CD4-positive, alpha-beta T cell (primary cell): ENCODE measurements at regions not wholly inside any gene's neighbourhood (a gene's known extent, or its start where the extent isn't known, plus 50 kb on each side); places are given as distances from the start of the nearest gene placed in this dataset.

Source experiments
- ATAC-seq: fragments of 200-7000 bp; cut with Tn5 transposase; one replicate; pipeline ENCODE4 v1.10.0; 2022; ENCODE audit warnings: mild to moderate bottlenecking; ENCODE audit not compliant: poor library complexity
- CTCF ChIA-PET: fragments of 350-600 bp; sonication (Branson Sonifier 250); formaldehyde crosslinking; loops from one replicate; lab custom pipeline; 2021; ENCODE audit warnings: antibody characterized with exemption, inconsistent platforms; lab: Charles Lee
- POLR2A ChIA-PET: fragments of 350-600 bp; sonication (Branson Sonifier 250); formaldehyde crosslinking; loops from one replicate; lab custom pipeline; 2021; ENCODE audit warnings: antibody characterized with exemption, inconsistent platforms; lab: Charles Lee
- DNase-seq, 14 experiments: peaks; one replicate each; pipeline ENCODE4 v3.0.0-alpha.2; 2013 to 2020; ENCODE audit warnings: mixed read lengths in 2 of 14
- H3K27ac ChIP-seq, 2 donors: one replicate each; pipeline versions ENCODE4 v1.5.1 to v1.7.0; 2013; ENCODE audit warnings: low read length in 2 of 2, low read depth in 1 of 2, mild to moderate bottlenecking in 1 of 2
- H3K27me3 ChIP-seq, 2 experiments: 1 replicate in 1 of 2; 2 replicates in 1 of 2; pipeline versions ENCODE4 v1.6.1 to v1.7.0; 2013; ENCODE audit warnings: low read length in 2 of 2, control low read depth in 1 of 2, mild to moderate bottlenecking in 1 of 2, moderate library complexity in 1 of 2; ENCODE audit not compliant: insufficient read depth in 2 of 2, control insufficient read depth in 1 of 2
- H3K36me3 ChIP-seq: one replicate; pipeline ENCODE4 v1.6.1; 2013; ENCODE audit warnings: low read length, control low read depth; ENCODE audit not compliant: insufficient read depth
- H3K4me1 ChIP-seq: one replicate; pipeline ENCODE4 v1.6.1; 2013; ENCODE audit warnings: low read length, control low read depth; ENCODE audit not compliant: insufficient read depth
- H3K4me3 ChIP-seq: one replicate; pipeline ENCODE4 v1.5.1; 2013; ENCODE audit warnings: mild to moderate bottlenecking, low read length, moderate library complexity
- H3K9me3 ChIP-seq, 2 experiments: 1 replicate in 1 of 2; 2 replicates in 1 of 2; pipeline versions ENCODE4 v1.6.1 to v1.7.0; 2013; ENCODE audit warnings: low read length in 2 of 2, mild to moderate bottlenecking in 2 of 2, control low read depth in 1 of 2, moderate library complexity in 1 of 2; ENCODE audit not compliant: control insufficient read depth in 1 of 2, insufficient read depth in 1 of 2
- H3K27ac Mint-ChIP-seq: one replicate; pipeline ENCODE4 v1.8.0; 2020; ENCODE audit warnings: mixed read lengths
- H3K27me3 Mint-ChIP-seq: one replicate; pipeline ENCODE4 v1.8.0; 2021; ENCODE audit warnings: mixed read lengths
- H3K36me3 Mint-ChIP-seq: one replicate; pipeline ENCODE4 v1.8.0; 2021; ENCODE audit warnings: low read depth, mixed read lengths
- H3K4me1 Mint-ChIP-seq: one replicate; pipeline ENCODE4 v1.8.0; 2021; ENCODE audit warnings: low read depth, mixed read lengths
- H3K4me3 Mint-ChIP-seq: one replicate; pipeline ENCODE4 v1.8.0; 2020; ENCODE audit warnings: mild to moderate bottlenecking, mixed read lengths
- H3K9me3 Mint-ChIP-seq: one replicate; pipeline ENCODE4 v1.8.0; 2020; ENCODE audit warnings: mixed read lengths
- CTCF ChIP-seq: fragments of 200-600 bp; IDR thresholded peaks from one replicate; pipeline ENCODE4 v1.8.0; 2022; ENCODE audit warnings: antibody characterized with exemption, mild to moderate bottlenecking
- intact Hi-C, 2 experiments: fragments of 100-400 bp; cut with DNase I in 1 of 2; cut with micrococcal nuclease in 1 of 2; formaldehyde crosslinking; loops; one replicate each; pipeline versions ENCODE4 v1.15.1 to v1.9.0; 2023 to 2025; cut with DNase I, micrococcal nuclease

- ChIA-PET POLR2A (interaction anchor here (0.6 to 2.3 kb wide), 3 partner anchors 10 to 116 kb away, joined by 3 to 17 read pairs (median 9); no protein-coding TSS in a partner anchor), CTCF (interaction anchor here (1.0 to 1.7 kb wide), 4 partner anchors 10 to 201 kb away, joined by 3 to 6 read pairs (median 4); no protein-coding TSS in a partner anchor)
- Histone ChIP-seq H3K4me1 (peaks cover 20% of the 10 kb centered on the region), H3K36me3 (no peaks in the 10 kb centered on the region), H3K4me3 (no peak overlapping the region), H3K27me3 (no peaks in the 10 kb centered on the region), H3K27ac (peak overlapping the region in 1 of 2 donors; percentile 18), H3K9me3 (no peaks in the 10 kb centered on the region)
- TF ChIP-seq CTCF: no peak
- no peaks in the 10 kb centered on the region for H3K36me3 Mint-ChIP-seq
- peaks cover 66% of the 10 kb centered on the region for H3K4me1 Mint-ChIP-seq
- H3K27ac Mint-ChIP-seq: peak overlapping the region; percentile 85
- intact Hi-C loops: no loop called here
- no peaks in the 10 kb centered on the region for H3K27me3 Mint-ChIP-seq
- H3K9me3 Mint-ChIP-seq: peaks cover 4% of the 10 kb centered on the region
- peak overlapping the region; percentile 54 for H3K4me3 Mint-ChIP-seq
- DNase-seq (peak in 3 of 14 experiments; percentile 60 to 67 (median 60)), ATAC-seq (peak; percentile 54)
Observed at GRCh38 chr1:101122452-101123166, 97.0 kb upstream of the DPH5 start.

- CTCF ChIA-PET: interaction anchor here (1.0 to 1.7 kb wide), 3 partner anchors 10 to 114 kb away, joined by 3 to 6 read pairs (median 3); no protein-coding TSS in a partner anchor
- Histone ChIP-seq H3K36me3 (no peaks in the 10 kb centered on the region), H3K4me3 (no peak overlapping the region), H3K27ac (peak overlapping the region in 1 of 2 donors; percentile 18), H3K27me3 (no peaks in the 10 kb centered on the region), H3K4me1 (peaks cover 15% of the 10 kb centered on the region), H3K9me3 (no peaks in the 10 kb centered on the region)
- no peaks in the 10 kb centered on the region for H3K27me3 Mint-ChIP-seq
- POLR2A ChIA-PET: interaction anchor here (0.6 to 2.3 kb wide), 4 partner anchors 9 to 116 kb away, joined by 3 to 17 read pairs (median 6); no protein-coding TSS in a partner anchor
- ATAC-seq (no peak), DNase-seq (no peak)
- H3K9me3 Mint-ChIP-seq: peaks cover 4% of the 10 kb centered on the region
- H3K4me1 Mint-ChIP-seq: peaks cover 66% of the 10 kb centered on the region
- H3K4me3 Mint-ChIP-seq: peak overlapping the region; percentile 54
- no peaks in the 10 kb centered on the region for H3K36me3 Mint-ChIP-seq
- intact Hi-C loops: loop anchor here in 1 of 2 experiments (1.0 kb wide), 1 partner anchor 10 kb away; no protein-coding TSS in a partner anchor
- peak overlapping the region; percentile 85 for H3K27ac Mint-ChIP-seq
- TF ChIP-seq CTCF: no peak
Observed at GRCh38 chr1:101121975-101122374, 96.4 kb upstream of the DPH5 start.

DNA sequence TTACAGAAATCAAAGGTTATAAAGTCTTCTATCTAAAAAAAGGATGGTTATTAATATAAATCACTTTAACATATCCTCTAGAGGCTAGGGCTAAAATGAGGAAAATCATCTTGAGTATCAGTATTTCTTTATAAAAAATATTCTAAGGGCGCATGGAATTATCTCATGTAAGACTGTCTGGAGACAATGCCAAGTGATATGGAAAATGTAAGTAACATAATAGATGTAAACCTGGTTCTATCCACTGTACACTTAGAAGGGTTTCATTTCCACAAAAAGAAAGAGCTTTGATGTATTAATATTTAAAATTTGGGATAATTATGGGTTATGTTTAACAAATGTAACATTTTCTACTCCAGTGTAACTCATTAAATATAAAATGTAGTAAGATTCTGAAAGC, 95.9 kb upstream of the DPH5 start:
- no peak overlapping the region for H3K4me3 ChIP-seq
- CTCF ChIA-PET: interaction anchor here (1.1 to 1.7 kb wide), 5 partner anchors 8 to 167 kb away, joined by 3 to 6 read pairs (median 5); no protein-coding TSS in a partner anchor
- no peaks in the 10 kb centered on the region for H3K9me3 ChIP-seq
- POLR2A ChIA-PET: interaction anchor here (0.9 to 2.3 kb wide), 4 partner anchors 9 to 116 kb away, joined by 3 to 17 read pairs (median 4); partner anchors contain the start of gene S1PR1
- no peak for TF ChIP-seq CTCF
- Mint-ChIP-seq H3K9me3 (peaks cover 4% of the 10 kb centered on the region), H3K4me3 (no peak overlapping the region), H3K27me3 (no peaks in the 10 kb centered on the region), H3K27ac (peak overlapping the region; percentile 85), H3K4me1 (peaks cover 66% of the 10 kb centered on the region), H3K36me3 (no peaks in the 10 kb centered on the region)
- no peaks in the 10 kb centered on the region for H3K27me3 ChIP-seq
- DNase-seq (no peak), ATAC-seq (no peak)
- intact Hi-C loops: loop anchor here in 1 of 2 experiments (1.0 kb wide), 1 partner anchor 9 kb away; no protein-coding TSS in a partner anchor
- H3K4me1 ChIP-seq: peaks cover 15% of the 10 kb centered on the region
- no peaks in the 10 kb centered on the region for H3K36me3 ChIP-seq
- H3K27ac ChIP-seq: peak overlapping the region in 1 of 2 donors; percentile 18
